Activated T-cell treated with anti-CD3 and anti-CD28 coated beads, Interleukin-2, amount 50 U/mL, for 24 hours (primary cell): ENCODE measurements at regions not wholly inside any gene's neighbourhood (a gene's known extent, or its start where the extent isn't known, plus 50 kb on each side); places are given as distances from the start of the nearest gene placed in this dataset.
"Not testable (repeated sequence)": the region's sequence is repeated elsewhere in the genome, so short reads cannot be mapped to it uniquely, and the experiment has no call there.

Source experiments
- DNase-seq: peaks from one replicate; pipeline ENCODE4 v3.0.0-alpha.2; 2020
- H3K27ac Mint-ChIP-seq: 2 replicates; pipeline ENCODE4 v1.8.0; 2020; ENCODE audit warnings: mild to moderate bottlenecking, mixed read lengths
- H3K27me3 Mint-ChIP-seq: 2 replicates; pipeline ENCODE4 v1.8.0; 2020; ENCODE audit warnings: mixed read lengths
- H3K36me3 Mint-ChIP-seq: 2 replicates; pipeline ENCODE4 v1.8.0; 2020; ENCODE audit warnings: low read depth, mixed read lengths
- H3K4me1 Mint-ChIP-seq: 2 replicates; pipeline ENCODE4 v1.8.0; 2020; ENCODE audit warnings: low read depth, mixed read lengths
- H3K4me3 Mint-ChIP-seq: 2 replicates; pipeline ENCODE4 v1.8.0; 2020; ENCODE audit warnings: mild to moderate bottlenecking, moderate library complexity, mixed read lengths
- H3K9me3 Mint-ChIP-seq: 2 replicates; pipeline ENCODE4 v1.8.0; 2020; ENCODE audit warnings: mixed read lengths

DNA sequence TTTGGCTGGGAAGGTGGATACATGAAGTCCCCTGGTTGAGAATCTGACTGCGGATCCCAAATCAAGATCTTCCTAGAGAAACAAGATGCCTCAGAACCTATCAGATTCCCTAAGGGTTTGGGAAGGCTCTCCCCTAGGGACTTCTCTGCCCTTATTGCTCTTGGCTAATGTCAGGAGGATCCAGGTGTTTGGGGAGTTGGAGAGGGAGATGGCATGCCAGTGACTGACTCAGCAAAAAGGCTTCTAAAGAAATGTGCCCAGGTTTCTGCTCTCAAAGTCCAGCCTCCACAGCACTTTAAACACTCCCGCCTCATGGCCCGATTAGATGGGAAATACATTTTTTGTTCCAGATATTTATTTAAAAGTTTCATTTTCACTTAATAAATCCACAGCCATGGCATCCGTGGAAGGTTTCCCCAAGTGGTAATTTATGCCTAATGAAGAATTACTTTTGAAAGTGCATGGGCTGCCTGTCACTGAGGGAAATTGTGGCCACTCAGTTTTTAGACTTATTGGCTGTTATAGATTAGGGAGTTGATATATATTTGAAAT is 156.4 kb downstream of the OSR1 start:
- no peaks in the 10 kb centered on the region for H3K36me3 Mint-ChIP-seq
- no peaks in the 10 kb centered on the region for H3K4me1 Mint-ChIP-seq
- H3K27me3 Mint-ChIP-seq, result no peaks in the 10 kb centered on the region
- H3K27ac Mint-ChIP-seq, result no peak overlapping the region
- no peaks in the 10 kb centered on the region for H3K9me3 Mint-ChIP-seq
- no peak for DNase-seq
- H3K4me3 Mint-ChIP-seq, result no peak overlapping the region

DNA sequence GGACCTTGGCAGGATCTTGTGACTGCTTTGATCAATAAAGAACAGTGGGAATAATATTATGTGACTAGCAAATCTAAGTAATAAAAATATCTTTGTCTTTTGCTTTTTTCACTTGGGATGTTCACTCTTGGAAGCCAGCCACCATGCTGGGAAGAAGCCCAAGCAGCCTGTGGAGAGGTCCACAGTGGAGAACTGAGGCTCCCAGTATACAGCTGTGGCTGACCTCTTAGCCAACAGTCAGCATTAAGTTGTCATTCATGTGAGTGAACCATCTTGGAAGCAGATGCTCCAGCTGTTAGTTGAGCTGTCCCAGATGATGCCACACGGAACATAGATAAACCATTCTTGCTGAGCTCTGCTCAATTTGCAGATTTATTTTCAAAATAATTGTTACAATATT is 160.0 kb downstream of the OSR1 start:
- no peaks in the 10 kb centered on the region for H3K4me1 Mint-ChIP-seq
- no peaks in the 10 kb centered on the region for H3K36me3 Mint-ChIP-seq
- no peaks in the 10 kb centered on the region for H3K9me3 Mint-ChIP-seq

DNA sequence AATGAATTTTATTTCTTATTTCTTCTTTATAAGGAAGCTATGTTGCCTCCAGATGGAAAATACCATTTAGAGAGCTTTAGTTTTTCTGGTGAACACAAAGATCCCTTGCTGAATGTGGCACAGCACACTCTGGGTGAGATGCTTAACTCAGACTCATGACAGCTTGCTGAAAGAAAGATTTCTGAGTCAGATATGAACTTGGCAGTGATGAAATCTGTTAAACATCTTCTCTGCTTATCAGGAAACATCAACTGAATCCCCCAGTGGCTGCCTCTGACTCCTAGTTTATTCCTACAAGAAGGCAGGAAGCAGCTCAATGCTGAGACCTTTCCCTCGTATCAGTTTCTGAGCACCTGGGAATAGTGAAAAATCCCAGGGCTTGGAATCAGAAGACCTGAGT is 162.8 kb downstream of the OSR1 start:
- Mint-ChIP-seq H3K9me3 (no peaks in the 10 kb centered on the region), H3K27ac (no peak overlapping the region), H3K4me3 (no peak overlapping the region), H3K27me3 (no peaks in the 10 kb centered on the region), H3K36me3 (no peaks in the 10 kb centered on the region), H3K4me1 (no peaks in the 10 kb centered on the region)
- no peak for DNase-seq

More for the DNA sequence above, 160.0 kb downstream of the OSR1 start:
- H3K27me3 Mint-ChIP-seq, result no peaks in the 10 kb centered on the region
- H3K27ac Mint-ChIP-seq, result no peak overlapping the region
- no peak overlapping the region for H3K4me3 Mint-ChIP-seq
- DNase-seq, result no peak

DNA sequence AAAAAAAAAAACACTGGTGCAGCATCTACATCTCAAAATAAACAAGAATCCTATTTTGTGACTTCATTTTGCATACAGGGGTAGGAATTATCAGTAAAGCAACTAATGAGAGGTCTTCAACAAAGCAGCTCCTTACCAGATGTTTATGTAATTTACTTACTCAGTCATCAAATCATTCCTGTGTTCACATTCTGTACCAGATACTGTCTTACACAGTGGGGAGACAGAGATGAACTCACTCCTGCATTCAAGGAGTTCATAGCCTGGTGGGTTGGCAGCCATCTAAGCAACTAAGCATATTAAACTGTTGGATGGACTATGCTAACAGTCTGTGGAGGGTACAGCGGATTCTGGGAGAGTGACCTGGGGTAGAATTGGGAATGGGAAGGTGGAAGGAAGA is 169.0 kb downstream of the OSR1 start:
- H3K27me3 Mint-ChIP-seq, result peaks cover 9% of the 10 kb centered on the region
- peaks cover 4% of the 10 kb centered on the region for H3K9me3 Mint-ChIP-seq
- DNase-seq, result no peak
- H3K36me3 Mint-ChIP-seq, result no peaks in the 10 kb centered on the region
- H3K4me3 Mint-ChIP-seq, result no peak overlapping the region
- H3K4me1 Mint-ChIP-seq, result no peaks in the 10 kb centered on the region
- no peak overlapping the region for H3K27ac Mint-ChIP-seq

DNA sequence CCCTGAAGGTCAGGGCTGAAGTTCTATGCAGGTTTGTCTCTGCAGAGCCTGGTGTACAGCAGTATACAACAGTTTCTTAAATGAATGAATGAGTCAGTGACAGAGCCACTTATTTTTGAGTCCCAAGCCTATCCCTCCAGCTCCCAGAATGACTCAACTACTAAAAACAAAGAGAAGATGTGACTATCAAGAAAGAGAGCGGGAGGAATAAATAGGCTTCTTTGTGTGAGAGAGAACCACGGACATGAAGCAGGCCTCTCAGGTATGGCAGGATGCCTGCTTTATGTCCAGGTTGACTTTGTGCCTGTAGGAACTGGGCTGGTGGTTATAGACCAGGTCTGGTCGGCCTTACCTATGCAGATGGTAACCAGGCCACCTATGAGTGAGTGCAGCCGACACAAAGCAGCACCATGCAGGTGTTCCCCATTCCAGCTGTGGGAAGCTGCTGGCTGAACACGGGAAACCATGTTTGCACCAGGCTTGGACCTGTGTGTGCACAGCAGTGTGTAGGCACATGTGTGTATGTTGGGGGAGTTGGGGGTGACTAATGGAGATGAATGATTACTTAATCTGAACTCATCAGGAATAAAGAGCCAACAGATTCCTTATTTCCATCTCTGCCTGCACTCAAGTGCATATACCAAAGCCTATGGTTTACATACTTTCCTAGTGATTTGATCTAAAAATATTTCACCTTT is 171.0 kb downstream of the OSR1 start:
- no peak overlapping the region for H3K27ac Mint-ChIP-seq
- no peak overlapping the region for H3K4me3 Mint-ChIP-seq
- DNase-seq, result no peak
- no peaks in the 10 kb centered on the region for H3K36me3 Mint-ChIP-seq
- H3K4me1 Mint-ChIP-seq, result no peaks in the 10 kb centered on the region
- H3K27me3 Mint-ChIP-seq, result peaks cover 9% of the 10 kb centered on the region
- peaks cover 9% of the 10 kb centered on the region for H3K9me3 Mint-ChIP-seq

DNA sequence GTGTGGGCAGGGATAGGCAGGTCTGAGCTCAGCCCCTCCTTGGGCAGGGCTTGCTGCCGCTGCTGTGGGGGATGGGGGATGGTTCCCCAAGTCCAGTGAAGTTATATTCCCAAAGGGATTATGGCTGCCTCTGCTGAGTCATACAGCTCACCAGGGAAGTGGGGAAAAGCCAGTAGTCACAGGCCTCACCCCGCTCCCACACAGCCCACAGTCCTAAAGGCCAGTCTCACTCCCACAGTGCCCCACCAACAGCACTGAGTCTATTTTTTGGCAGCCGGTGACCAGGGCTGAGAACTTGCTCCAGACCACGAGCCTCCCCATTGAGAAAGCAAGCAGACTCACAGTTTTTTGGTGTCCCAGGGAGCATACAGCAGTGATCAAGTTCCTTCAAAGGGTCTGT is 173.3 kb downstream of the OSR1 start:
- H3K36me3 Mint-ChIP-seq, result no peaks in the 10 kb centered on the region
- no peak overlapping the region for H3K4me3 Mint-ChIP-seq
- H3K27me3 Mint-ChIP-seq, result peaks cover 9% of the 10 kb centered on the region
- H3K27ac Mint-ChIP-seq, result no peak overlapping the region
- no peak for DNase-seq
- peaks cover 24% of the 10 kb centered on the region for H3K9me3 Mint-ChIP-seq
- no peaks in the 10 kb centered on the region for H3K4me1 Mint-ChIP-seq

DNA sequence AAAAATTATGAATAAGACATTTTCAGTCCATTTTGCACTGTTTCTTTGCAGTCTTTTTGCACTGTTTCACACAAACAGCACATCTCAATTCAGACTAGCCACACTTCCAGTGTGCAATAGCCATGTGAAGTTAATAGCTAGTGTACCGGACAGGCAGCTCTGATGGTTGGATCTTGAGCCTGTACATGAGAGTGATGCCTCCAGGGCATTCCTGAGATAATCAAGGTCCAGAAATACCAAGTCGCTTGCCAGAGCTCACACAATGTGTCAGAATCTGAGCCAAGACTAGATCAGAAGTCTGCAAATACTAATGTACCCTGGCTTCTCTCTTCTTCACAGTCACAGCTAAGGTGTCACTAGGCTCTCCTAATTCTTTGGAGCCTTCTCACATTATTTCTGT is 180.2 kb downstream of the OSR1 start:
- H3K27me3 Mint-ChIP-seq, result no peaks in the 10 kb centered on the region
- H3K36me3 Mint-ChIP-seq, result no peaks in the 10 kb centered on the region
- H3K4me3 Mint-ChIP-seq, result no peak overlapping the region
- DNase-seq, result no peak
- no peak overlapping the region for H3K27ac Mint-ChIP-seq
- H3K9me3 Mint-ChIP-seq, result peaks cover 17% of the 10 kb centered on the region
- H3K4me1 Mint-ChIP-seq, result no peaks in the 10 kb centered on the region

DNA sequence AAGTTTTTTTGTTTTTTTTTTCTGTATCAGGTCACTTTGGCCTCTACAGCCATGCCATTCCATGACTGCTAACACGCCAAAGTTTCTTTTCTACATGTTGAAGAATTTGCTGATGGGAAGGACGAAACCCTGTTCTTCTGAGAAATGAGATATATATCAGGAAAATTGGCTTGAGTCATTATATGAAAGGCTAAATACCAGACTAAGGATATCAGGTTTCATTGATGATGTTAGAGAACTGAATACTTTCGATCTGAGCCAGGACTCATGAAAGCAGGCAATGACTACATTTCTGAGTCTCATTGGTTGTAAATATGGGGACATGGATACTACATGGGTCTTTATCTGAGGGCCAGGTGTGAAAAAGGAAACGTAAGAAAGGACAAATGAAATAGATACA is 181.4 kb downstream of the OSR1 start:
- Mint-ChIP-seq H3K27ac (no peak overlapping the region), H3K36me3 (no peaks in the 10 kb centered on the region), H3K27me3 (no peaks in the 10 kb centered on the region), H3K4me3 (no peak overlapping the region), H3K9me3 (peaks cover 13% of the 10 kb centered on the region), H3K4me1 (no peaks in the 10 kb centered on the region)
- no peak for DNase-seq

DNA sequence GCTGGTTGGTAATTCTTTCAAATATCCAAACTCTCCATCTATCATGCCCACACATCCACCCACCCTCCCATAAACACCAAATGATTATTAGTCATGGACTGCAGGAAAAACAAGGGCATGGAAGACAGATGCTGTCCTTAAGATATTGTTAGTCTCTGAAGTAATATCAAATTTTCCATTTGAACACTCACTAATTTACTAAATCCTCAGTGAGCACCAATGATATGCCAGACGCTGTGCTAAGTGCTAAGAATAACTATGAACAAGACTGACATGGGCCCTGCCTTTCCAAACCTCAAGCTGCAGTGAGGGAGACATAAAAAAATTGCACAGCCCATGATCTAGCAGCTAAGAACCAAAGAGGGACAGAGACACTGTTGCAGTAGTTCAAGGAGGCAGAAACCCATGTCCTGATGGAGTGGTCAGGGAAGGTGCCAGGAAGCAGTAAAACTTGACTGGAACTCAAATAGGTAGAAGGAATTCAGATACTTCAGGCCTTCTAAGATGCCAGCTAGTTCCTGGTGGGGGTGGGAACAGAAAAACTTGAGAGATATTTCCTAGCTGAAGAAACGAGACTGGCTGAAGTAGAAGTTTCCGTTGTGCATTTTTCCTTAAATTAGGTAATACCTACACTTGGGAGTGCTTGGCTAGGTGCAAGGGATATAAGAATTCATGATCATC is 182.1 kb downstream of the OSR1 start:
- Mint-ChIP-seq H3K27me3 (no peaks in the 10 kb centered on the region), H3K9me3 (peaks cover 14% of the 10 kb centered on the region), H3K27ac (no peak overlapping the region), H3K36me3 (no peaks in the 10 kb centered on the region), H3K4me1 (no peaks in the 10 kb centered on the region), H3K4me3 (no peak overlapping the region)
- DNase-seq, result no peak

DNA sequence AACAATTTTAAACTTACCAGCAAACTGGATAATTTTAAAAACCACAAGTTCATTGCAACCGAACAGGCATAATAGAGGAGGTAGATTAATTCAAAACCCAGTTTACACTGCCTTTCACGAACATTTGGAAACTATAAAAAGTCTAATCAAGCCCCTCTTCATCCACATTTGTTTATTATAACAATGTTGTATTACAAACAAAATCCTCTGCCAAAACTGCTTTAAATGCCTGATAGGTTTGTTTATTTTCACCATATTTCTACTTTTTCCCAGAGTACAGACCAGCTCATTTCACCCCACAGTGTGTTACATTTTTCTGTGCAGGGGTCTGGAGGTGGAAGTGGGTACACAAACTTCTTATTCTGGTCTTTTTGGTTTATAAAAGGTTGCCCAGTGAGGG is 184.2 kb downstream of the OSR1 start:
- no peak overlapping the region for H3K4me3 Mint-ChIP-seq
- no peak overlapping the region for H3K27ac Mint-ChIP-seq
- H3K9me3 Mint-ChIP-seq, result peaks cover 8% of the 10 kb centered on the region
- no peaks in the 10 kb centered on the region for H3K27me3 Mint-ChIP-seq
- H3K36me3 Mint-ChIP-seq, result no peaks in the 10 kb centered on the region
- H3K4me1 Mint-ChIP-seq, result no peaks in the 10 kb centered on the region
- DNase-seq, result no peak

DNA sequence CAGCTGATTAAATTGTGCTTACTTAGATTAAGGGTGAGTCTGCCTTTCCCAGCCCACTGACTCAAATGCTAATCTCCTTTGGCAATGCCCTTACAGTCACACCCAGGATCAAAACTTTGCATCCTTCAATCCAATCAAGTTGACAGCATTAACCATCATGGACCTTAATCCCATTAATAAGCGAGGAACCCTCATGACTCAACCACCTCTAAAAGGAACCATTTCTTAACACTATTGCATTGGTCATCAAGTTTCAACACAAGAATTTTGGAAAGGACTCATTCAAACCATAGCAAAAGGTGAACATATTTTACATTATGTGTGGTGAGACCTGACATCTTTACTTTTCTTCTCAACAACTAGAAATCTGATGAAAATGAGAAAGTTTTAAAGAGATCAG is 187.0 kb downstream of the OSR1 start:
- DNase-seq, result no peak
- H3K36me3 Mint-ChIP-seq, result no peaks in the 10 kb centered on the region
- H3K9me3 Mint-ChIP-seq, result peaks cover 8% of the 10 kb centered on the region
- no peak overlapping the region for H3K4me3 Mint-ChIP-seq
- no peaks in the 10 kb centered on the region for H3K4me1 Mint-ChIP-seq
- no peak overlapping the region for H3K27ac Mint-ChIP-seq
- no peaks in the 10 kb centered on the region for H3K27me3 Mint-ChIP-seq

DNA sequence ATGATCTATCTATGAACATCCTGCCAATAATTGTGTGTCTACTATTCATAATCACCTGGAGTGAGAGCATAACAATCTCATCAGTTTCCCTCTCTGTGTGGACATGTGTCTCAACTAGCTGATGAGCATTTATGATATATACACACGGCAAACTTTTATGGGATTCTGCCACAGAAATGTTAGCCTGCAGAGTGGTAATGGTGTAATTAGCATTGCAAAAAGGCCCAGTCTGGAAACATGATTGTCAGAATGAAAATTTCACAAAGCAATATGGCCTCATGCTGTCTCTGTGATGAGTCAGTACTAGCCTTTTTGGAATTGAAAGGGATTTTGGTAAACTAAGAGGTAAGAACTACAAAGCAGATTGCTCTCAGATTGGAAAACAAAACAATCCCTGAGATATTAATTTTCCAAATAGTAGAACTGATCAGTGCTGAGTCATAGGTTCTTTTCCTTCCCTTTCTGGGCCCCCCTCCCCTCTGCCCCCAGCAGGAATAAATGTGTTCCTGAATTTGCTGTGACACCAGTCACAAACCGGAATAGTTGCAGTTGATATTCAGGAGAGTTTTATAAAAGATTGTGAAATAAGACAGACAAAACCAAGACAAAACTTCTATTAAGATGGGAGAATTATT is 189.2 kb downstream of the OSR1 start:
- no peaks in the 10 kb centered on the region for H3K36me3 Mint-ChIP-seq
- no peak overlapping the region for H3K27ac Mint-ChIP-seq
- H3K27me3 Mint-ChIP-seq, result no peaks in the 10 kb centered on the region
- H3K4me3 Mint-ChIP-seq, result no peak overlapping the region
- H3K4me1 Mint-ChIP-seq, result no peaks in the 10 kb centered on the region
- DNase-seq, result no peak
- peaks cover 8% of the 10 kb centered on the region for H3K9me3 Mint-ChIP-seq

DNA sequence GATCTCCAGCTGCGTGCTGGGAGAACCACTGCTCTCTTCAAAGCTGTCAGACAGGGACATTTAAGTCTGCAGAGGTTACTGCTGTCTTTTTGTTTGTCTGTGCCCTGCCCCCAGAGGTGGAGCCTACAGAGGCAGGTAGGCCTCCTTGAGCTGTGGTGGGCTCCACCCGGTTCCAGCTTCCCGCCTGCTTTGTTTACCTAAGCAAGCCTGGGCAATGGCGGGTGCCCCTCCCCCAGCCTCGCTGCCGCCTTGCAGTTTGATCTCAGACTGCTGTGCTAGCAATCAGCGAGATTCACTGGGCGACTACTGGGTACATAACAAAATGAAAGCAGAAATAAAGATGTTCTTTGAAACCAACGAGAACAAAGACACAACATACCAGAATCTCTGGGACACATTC is 194.3 kb downstream of the OSR1 start:
- H3K4me3 Mint-ChIP-seq, H3K27me3 Mint-ChIP-seq, DNase-seq, H3K4me1 Mint-ChIP-seq, H3K27ac Mint-ChIP-seq, H3K9me3 Mint-ChIP-seq, H3K36me3 Mint-ChIP-seq: not testable (repeated sequence)

DNA sequence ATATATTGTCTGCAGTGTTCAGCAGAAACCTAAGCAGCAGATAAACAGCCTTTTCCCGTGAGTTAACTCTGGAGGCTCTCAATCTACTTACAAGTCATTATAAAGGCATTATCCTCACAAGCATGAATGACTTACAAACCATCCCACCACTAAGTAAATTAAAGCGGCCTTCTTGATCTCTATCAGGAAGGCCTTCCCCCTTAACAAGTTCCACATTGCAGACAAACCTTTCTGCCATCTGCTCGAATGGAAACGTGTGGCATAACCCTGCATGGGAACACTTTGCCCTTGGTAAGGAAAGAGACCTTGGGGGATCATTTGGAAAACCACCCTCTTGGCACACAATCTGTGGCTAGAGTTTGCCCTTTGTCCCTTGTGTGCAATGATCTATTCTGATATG is 199.5 kb downstream of the OSR1 start:
- no peak for DNase-seq
- H3K36me3 Mint-ChIP-seq, result no peaks in the 10 kb centered on the region
- H3K4me1 Mint-ChIP-seq, result no peaks in the 10 kb centered on the region
- no peak overlapping the region for H3K27ac Mint-ChIP-seq
- no peak overlapping the region for H3K4me3 Mint-ChIP-seq
- H3K9me3 Mint-ChIP-seq, result peaks cover 5% of the 10 kb centered on the region
- no peaks in the 10 kb centered on the region for H3K27me3 Mint-ChIP-seq

DNA sequence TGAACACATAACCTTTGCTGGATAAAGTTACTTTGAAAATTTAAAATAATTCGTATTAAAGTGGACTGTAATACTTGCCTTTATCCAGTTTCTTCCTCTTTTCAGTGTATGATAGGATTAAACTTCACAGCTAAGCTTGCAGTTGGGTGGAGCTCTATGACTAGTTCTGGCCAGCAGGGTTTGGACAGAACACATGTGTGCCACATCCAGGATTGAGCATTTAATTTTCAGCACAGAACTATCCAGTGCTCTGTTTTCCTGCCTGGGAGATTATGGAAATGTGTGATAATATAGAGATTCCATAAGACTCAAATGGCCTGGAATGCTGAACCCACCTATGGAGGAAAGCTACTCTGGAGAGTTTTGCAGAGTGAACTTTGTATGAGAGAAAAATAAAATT is 200.2 kb downstream of the OSR1 start:
- Mint-ChIP-seq H3K4me1 (no peaks in the 10 kb centered on the region), H3K27ac (no peak overlapping the region), H3K27me3 (no peaks in the 10 kb centered on the region), H3K4me3 (no peak overlapping the region), H3K36me3 (no peaks in the 10 kb centered on the region), H3K9me3 (peaks cover 5% of the 10 kb centered on the region)
- DNase-seq, result no peak
